ENCODE measurements at regions not wholly inside any gene's neighbourhood (a gene's known extent, or its start where the extent isn't known, plus 50 kb on each side); places are given as distances from the start of the nearest gene placed in this dataset.

DNA sequence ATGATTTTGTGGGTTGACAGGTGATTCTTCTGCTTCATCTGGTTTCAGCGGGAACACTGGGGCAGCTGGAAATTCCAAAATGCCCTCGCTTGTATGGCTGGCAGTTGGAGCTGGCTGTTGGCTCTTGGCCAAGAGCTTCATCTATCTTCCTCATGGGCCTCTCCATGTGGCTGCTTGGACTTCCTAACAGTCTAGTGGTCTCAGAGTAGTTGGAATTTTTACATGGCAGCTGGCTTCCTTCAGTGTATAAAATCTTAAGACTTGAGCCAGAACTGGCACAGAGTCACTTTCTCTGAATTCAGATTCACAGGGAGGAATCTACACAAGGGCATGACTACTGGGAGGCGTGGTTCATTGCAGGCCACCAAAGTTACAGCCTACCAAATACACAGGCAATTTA lies 204.9 kb upstream of the RMST start:
- TF ChIP-seq CTCF (conservative IDR thresholded peaks at IDR 0.05), result no peak
- TF ChIP-seq EZH2 (IDR thresholded peaks at IDR 0.05; ENCODE audit: low read depth), result no peak
